ENCODE measurements at regions not wholly inside any gene's neighbourhood (a gene's known extent, or its start where the extent isn't known, plus 50 kb on each side); places are given as distances from the start of the nearest gene placed in this dataset.

DNA sequence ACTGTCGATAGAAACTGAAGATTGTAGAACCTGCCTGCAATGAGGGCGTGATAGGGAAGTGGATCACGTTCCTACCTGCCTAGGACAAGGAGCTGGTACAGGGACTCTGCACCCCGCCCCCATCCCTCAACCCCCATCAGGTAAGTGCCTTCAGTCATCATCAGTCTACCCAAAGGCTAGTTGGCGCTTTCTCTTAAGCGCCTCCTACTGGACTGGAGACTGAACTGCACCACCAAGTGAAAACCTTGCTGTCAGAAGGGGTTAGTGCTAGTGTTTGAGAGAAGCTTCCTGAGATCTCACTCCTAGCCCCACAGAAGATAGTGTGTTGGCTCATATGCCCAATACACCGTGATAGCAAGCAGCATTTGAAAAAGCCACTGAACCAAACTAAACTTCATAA, 706.5 kb upstream of the MAN1A1 start:
- intact Hi-C loops (cut with DNase I) = no loop called here
- TF ChIP-seq, protein P1, sequence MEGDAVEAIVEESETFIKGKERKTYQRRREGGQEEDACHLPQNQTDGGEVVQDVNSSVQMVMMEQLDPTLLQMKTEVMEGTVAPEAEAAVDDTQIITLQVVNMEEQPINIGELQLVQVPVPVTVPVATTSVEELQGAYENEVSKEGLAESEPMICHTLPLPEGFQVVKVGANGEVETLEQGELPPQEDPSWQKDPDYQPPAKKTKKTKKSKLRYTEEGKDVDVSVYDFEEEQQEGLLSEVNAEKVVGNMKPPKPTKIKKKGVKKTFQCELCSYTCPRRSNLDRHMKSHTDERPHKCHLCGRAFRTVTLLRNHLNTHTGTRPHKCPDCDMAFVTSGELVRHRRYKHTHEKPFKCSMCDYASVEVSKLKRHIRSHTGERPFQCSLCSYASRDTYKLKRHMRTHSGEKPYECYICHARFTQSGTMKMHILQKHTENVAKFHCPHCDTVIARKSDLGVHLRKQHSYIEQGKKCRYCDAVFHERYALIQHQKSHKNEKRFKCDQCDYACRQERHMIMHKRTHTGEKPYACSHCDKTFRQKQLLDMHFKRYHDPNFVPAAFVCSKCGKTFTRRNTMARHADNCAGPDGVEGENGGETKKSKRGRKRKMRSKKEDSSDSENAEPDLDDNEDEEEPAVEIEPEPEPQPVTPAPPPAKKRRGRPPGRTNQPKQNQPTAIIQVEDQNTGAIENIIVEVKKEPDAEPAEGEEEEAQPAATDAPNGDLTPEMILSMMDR (IDR thresholded peaks at IDR 0.05) = no peak
- TF ChIP-seq EP300 (IDR thresholded peaks at IDR 0.05) (no peak), POLR2AphosphoS5 (IDR thresholded peaks at IDR 0.05) (no peak)
- H3K27me3 ChIP-seq = no peaks in the 10 kb centered on the region
- H3K4me3 ChIP-seq = no peak overlapping the region
- no peaks in the 10 kb centered on the region for H3K36me3 ChIP-seq
- no peak overlapping the region for H3K27ac ChIP-seq
- DNase-seq = no peak
- H3K4me1 ChIP-seq = no peaks in the 10 kb centered on the region
- peaks cover 0 to 5% (median 0%) of the 10 kb centered on the region in 4 donors for H3K9me3 ChIP-seq
- WGBS, 2 donors = 53 to 54% methylated on average over 7 of the region's 7 CpGs

DNA sequence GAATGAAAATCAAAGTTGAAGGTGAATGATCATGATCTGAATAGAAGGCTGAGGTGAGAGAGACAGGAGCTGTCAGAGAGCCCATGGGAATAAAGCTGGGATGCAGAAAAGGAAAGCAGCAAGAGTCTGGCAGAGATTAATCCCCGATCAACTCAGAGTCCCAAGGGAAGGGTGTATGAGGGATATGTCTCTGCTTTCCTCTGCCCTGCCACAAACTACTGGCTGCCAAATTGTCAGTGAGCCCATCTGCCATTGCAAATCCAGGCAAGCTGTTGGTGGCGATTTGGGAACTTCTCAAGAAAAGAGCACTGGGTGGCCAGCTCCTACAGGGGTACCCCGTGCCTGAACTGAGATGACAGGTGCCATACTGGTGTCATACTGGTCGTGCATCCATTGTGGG, 705.5 kb upstream of the MAN1A1 start:
- Histone ChIP-seq H3K36me3 (no peaks in the 10 kb centered on the region), H3K9me3 (peaks cover 0 to 4% (median 0%) of the 10 kb centered on the region in 4 donors), H3K27me3 (no peaks in the 10 kb centered on the region), H3K4me3 (no peak overlapping the region), H3K27ac (no peak overlapping the region), H3K4me1 (no peaks in the 10 kb centered on the region)
- DNase-seq = no peak
- 63 to 72% methylated on average over 4 of the region's 4 CpGs for WGBS, 2 donors
- TF ChIP-seq POLR2A (IDR thresholded peaks at IDR 0.05) = no peak
- no peak for TF ChIP-seq EP300 (IDR thresholded peaks at IDR 0.05)
- TF ChIP-seq, protein P1 (IDR thresholded peaks at IDR 0.05) = no peak
- no peak for TF ChIP-seq POLR2AphosphoS5 (IDR thresholded peaks at IDR 0.05)
- intact Hi-C loops (cut with DNase I) = no loop called here

DNA sequence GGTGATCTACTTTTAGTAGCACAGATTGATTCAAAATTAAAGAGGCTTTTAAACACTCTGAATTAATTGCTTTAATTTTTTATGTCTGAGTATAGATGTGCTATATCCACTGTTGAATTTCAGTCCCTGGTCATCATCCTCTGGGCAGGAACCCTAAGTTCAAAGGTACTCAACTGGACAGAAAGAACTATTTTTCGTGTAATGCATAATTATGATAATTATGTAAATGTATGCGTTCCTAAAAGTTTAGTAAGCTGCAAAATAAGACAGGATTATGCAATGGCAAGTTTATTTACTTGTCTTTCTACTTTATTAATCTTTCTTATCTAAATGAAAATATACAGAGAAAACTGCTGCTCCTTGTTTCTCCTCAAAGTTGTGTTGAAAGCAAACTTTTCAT, 690.1 kb upstream of the MAN1A1 start:
- intact Hi-C loops (cut with DNase I) = no loop called here
- no peaks in the 10 kb centered on the region for H3K36me3 ChIP-seq
- TF ChIP-seq EP300 (IDR thresholded peaks at IDR 0.05) = no peak
- no peak for TF ChIP-seq POLR2A (IDR thresholded peaks at IDR 0.05)
- TF ChIP-seq, protein P1 (IDR thresholded peaks at IDR 0.05) = no peak
- no peak for TF ChIP-seq POLR2AphosphoS5 (IDR thresholded peaks at IDR 0.05)
- H3K4me1 ChIP-seq = no peaks in the 10 kb centered on the region
- H3K4me3 ChIP-seq = no peak overlapping the region
- no peak for DNase-seq
- WGBS, 2 donors = 69 to 76% methylated on average over 2 of the region's 2 CpGs
- no peak overlapping the region for H3K27ac ChIP-seq
- H3K27me3 ChIP-seq = no peaks in the 10 kb centered on the region
- H3K9me3 ChIP-seq = no peaks in the 10 kb centered on the region

DNA sequence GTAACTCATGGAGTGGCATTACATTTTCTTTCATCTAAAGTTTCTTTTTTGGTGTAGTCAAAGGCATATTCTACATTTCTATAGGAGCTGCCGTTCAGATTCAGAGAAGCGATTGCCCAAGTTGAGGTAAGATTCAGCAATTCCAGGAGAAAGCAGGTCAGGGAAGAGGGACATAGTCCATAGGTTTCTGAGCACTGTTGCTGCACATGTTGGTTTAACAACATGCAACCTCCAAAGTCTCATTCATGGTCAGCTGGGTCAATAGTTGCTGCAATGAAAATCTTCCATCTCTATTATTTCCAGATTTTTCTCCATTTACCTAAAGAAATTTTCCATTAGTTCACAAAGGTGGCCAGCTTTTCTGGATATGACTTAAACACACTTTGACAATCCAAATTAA, 682.3 kb upstream of the MAN1A1 start:
- no peak overlapping the region for H3K4me3 ChIP-seq
- WGBS, 2 donors = 90 to 92% methylated on average over 2 of the region's 2 CpGs
- no peak overlapping the region for H3K27ac ChIP-seq
- intact Hi-C loops (cut with DNase I) = no loop called here
- H3K27me3 ChIP-seq = no peaks in the 10 kb centered on the region
- H3K4me1 ChIP-seq = no peaks in the 10 kb centered on the region
- no peak for DNase-seq
- no peak for TF ChIP-seq POLR2AphosphoS5 (IDR thresholded peaks at IDR 0.05)
- TF ChIP-seq, protein P1 (IDR thresholded peaks at IDR 0.05) = no peak
- TF ChIP-seq POLR2A (IDR thresholded peaks at IDR 0.05) = no peak
- no peak for TF ChIP-seq EP300 (IDR thresholded peaks at IDR 0.05)
- no peaks in the 10 kb centered on the region for H3K36me3 ChIP-seq
- H3K9me3 ChIP-seq = no peaks in the 10 kb centered on the region

DNA sequence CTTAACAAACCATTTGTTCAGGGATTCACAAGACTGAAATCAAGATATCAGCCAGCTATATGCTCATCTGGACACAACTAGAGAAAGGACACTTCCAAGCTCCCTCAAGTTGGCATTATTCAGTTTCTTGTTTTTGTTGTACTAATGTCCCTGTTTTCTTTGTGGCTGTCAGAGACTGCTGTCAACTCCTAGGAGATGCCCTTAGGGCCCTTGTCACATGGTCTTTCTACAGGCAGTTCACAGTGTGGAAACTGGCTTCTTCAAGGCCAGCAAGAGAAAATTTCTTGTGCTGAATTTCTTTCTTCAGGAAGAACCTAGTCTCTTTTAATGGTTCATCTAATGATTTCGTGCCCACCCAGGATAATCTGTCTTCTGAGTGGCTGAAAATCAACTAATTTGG, 677.2 kb upstream of the MAN1A1 start:
- H3K4me1 ChIP-seq = no peaks in the 10 kb centered on the region
- H3K9me3 ChIP-seq = no peaks in the 10 kb centered on the region
- TF ChIP-seq, protein P1 (IDR thresholded peaks at IDR 0.05) = no peak
- TF ChIP-seq EP300 (IDR thresholded peaks at IDR 0.05) = no peak
- H3K27ac ChIP-seq = no peak overlapping the region
- 55 to 72% methylated on average over 1 of the region's 1 CpG for WGBS, 2 donors
- H3K27me3 ChIP-seq = no peaks in the 10 kb centered on the region
- intact Hi-C loops (cut with DNase I) = no loop called here
- no peak for DNase-seq
- no peak overlapping the region for H3K4me3 ChIP-seq
- no peaks in the 10 kb centered on the region for H3K36me3 ChIP-seq

Data from sigmoid colon (tissue), 6 donors.